ENCODE measurements at regions not wholly inside any gene's neighbourhood (a gene's known extent, or its start where the extent isn't known, plus 50 kb on each side); places are given as distances from the start of the nearest gene placed in this dataset.

DNA sequence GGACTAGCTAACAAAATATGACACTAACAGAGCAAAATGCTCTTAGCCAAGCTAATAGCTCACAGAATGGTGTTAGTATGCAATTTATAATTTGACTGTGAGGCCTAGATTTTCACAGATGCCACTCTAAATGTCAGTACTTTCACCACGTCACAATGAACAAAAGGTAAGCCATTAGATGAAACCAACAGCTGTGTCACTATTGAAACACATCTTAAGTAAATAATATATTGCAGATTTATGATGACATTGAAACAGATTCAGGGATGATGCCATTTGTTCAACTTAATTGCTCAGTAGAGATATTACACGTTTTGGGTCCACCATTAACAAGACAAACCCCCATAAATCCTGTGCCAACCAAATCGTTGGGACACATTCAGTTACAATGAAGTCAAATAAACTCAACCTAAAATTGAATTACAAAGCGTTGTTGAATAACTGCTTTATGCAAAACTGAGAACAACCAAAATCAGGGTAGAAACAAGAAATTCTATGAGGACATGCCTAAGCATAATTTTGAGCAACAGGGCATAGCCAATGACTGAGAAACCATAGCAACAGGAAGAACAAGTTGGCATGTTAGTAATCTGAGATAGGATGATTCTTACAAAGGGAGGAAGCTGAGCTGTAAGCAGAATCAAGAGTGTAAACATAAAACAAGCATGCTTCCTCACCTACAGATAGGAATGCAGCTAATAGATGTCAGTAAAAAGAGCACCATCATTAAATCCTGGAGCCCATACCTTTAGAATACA lies 85.6 kb upstream of the KHDRBS2 start:
- TF ChIP-seq, protein P1, sequence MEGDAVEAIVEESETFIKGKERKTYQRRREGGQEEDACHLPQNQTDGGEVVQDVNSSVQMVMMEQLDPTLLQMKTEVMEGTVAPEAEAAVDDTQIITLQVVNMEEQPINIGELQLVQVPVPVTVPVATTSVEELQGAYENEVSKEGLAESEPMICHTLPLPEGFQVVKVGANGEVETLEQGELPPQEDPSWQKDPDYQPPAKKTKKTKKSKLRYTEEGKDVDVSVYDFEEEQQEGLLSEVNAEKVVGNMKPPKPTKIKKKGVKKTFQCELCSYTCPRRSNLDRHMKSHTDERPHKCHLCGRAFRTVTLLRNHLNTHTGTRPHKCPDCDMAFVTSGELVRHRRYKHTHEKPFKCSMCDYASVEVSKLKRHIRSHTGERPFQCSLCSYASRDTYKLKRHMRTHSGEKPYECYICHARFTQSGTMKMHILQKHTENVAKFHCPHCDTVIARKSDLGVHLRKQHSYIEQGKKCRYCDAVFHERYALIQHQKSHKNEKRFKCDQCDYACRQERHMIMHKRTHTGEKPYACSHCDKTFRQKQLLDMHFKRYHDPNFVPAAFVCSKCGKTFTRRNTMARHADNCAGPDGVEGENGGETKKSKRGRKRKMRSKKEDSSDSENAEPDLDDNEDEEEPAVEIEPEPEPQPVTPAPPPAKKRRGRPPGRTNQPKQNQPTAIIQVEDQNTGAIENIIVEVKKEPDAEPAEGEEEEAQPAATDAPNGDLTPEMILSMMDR (IDR thresholded peaks at IDR 0.05) = no peak
- TF ChIP-seq, protein P2, sequence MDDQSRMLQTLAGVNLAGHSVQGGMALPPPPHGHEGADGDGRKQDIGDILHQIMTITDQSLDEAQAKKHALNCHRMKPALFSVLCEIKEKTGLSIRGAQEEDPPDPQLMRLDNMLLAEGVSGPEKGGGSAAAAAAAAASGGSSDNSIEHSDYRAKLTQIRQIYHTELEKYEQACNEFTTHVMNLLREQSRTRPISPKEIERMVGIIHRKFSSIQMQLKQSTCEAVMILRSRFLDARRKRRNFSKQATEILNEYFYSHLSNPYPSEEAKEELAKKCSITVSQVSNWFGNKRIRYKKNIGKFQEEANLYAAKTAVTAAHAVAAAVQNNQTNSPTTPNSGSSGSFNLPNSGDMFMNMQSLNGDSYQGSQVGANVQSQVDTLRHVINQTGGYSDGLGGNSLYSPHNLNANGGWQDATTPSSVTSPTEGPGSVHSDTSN (IDR thresholded peaks at IDR 0.05) = no peak
- TF ChIP-seq RFX5 (IDR thresholded peaks at IDR 0.05) (no peak), CHD4 (IDR thresholded peaks at IDR 0.05; ENCODE audit: borderline replicate concordance) (no peak), KDM5A (IDR thresholded peaks at IDR 0.05) (no peak), POLR2A (IDR thresholded peaks at IDR 0.05; ENCODE audit: low read length) (no peak), EP300 (IDR thresholded peaks at IDR 0.05) (no peak), HDAC2 (IDR thresholded peaks at IDR 0.05) (no peak), RCOR1 (IDR thresholded peaks at IDR 0.05; ENCODE audit: low read depth, low read length) (no peak)
- TF ChIP-seq, protein P3, sequence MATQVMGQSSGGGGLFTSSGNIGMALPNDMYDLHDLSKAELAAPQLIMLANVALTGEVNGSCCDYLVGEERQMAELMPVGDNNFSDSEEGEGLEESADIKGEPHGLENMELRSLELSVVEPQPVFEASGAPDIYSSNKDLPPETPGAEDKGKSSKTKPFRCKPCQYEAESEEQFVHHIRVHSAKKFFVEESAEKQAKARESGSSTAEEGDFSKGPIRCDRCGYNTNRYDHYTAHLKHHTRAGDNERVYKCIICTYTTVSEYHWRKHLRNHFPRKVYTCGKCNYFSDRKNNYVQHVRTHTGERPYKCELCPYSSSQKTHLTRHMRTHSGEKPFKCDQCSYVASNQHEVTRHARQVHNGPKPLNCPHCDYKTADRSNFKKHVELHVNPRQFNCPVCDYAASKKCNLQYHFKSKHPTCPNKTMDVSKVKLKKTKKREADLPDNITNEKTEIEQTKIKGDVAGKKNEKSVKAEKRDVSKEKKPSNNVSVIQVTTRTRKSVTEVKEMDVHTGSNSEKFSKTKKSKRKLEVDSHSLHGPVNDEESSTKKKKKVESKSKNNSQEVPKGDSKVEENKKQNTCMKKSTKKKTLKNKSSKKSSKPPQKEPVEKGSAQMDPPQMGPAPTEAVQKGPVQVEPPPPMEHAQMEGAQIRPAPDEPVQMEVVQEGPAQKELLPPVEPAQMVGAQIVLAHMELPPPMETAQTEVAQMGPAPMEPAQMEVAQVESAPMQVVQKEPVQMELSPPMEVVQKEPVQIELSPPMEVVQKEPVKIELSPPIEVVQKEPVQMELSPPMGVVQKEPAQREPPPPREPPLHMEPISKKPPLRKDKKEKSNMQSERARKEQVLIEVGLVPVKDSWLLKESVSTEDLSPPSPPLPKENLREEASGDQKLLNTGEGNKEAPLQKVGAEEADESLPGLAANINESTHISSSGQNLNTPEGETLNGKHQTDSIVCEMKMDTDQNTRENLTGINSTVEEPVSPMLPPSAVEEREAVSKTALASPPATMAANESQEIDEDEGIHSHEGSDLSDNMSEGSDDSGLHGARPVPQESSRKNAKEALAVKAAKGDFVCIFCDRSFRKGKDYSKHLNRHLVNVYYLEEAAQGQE (IDR thresholded peaks at IDR 0.05) = no peak
- TF ChIP-seq, protein P4, sequence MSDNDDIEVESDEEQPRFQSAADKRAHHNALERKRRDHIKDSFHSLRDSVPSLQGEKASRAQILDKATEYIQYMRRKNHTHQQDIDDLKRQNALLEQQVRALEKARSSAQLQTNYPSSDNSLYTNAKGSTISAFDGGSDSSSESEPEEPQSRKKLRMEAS (IDR thresholded peaks at IDR 0.05) = no peak
